GM06990 (cell line): ENCODE measurements at regions not wholly inside any gene's neighbourhood (a gene's known extent, or its start where the extent isn't known, plus 50 kb on each side); places are given as distances from the start of the nearest gene placed in this dataset.
"Not testable (repeated sequence)": the region's sequence is repeated elsewhere in the genome, so short reads cannot be mapped to it uniquely, and the experiment has no call there.

ENCODE experiments used
- DNase-seq: peaks from one replicate; pipeline ENCODE4 v3.0.0-alpha.2; 2011; ENCODE audit not compliant: insufficient read length; ENCODE audit errors: extremely low read depth
- H3K27me3 ChIP-seq: replicated peaks from 2 replicates; pipeline ENCODE4 v1.6.0; 2011; ENCODE audit warnings: low read length; ENCODE audit not compliant: control insufficient read depth, insufficient read depth
- H3K36me3 ChIP-seq: 2 replicates; pipeline ENCODE4 v1.5.1; 2011; ENCODE audit warnings: low read length; ENCODE audit not compliant: control insufficient read depth, insufficient read depth
- H3K4me3 ChIP-seq: replicated peaks from 2 replicates; pipeline ENCODE4 v1.5.1; 2011; ENCODE audit warnings: low read depth, mild to moderate bottlenecking, control low read depth, low read length
- CTCF ChIP-seq: IDR thresholded peaks from 2 replicates; pipeline ENCODE4 v1.5.1; 2011; ENCODE audit warnings: low read length, control low read depth, mild to moderate bottlenecking, inconsistent platforms; ENCODE audit not compliant: insufficient read depth, poor library complexity, severe bottlenecking

- Histone ChIP-seq H3K27me3 (no peaks in the 10 kb centered on the region), H3K4me3 (no peak overlapping the region), H3K36me3 (no peaks in the 10 kb centered on the region)
- TF ChIP-seq CTCF = no peak
- DNase-seq = no peak
Measured at GRCh38 chr1:60878323-60878722, 204.0 kb upstream of the NFIA start.

DNA sequence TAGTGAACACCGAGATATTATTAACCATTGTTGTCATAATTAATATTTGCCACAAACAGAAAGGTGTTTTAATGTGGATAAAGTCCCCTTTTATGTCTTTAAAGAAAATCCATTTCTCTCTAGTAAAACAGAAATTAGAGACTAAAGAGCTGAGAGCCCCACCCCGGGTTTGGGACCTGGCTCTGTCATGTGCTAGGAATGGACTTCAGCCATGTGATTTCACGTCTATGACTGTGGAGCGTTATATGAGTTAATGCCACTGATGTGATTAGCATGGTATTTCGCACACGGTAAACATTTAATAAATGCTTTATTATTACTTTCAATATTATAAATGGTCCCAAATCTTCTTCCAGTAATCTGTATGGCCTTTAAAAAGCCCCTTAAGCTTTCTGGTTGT, 205.0 kb upstream of the NFIA start:
- no peaks in the 10 kb centered on the region for H3K27me3 ChIP-seq
- no peaks in the 10 kb centered on the region for H3K36me3 ChIP-seq
- DNase-seq = no peak
- no peak for TF ChIP-seq CTCF
- no peak overlapping the region for H3K4me3 ChIP-seq

GRCh38 chr1:60876952-60877351, 205.4 kb upstream of the NFIA start:
- Histone ChIP-seq H3K4me3 (no peak overlapping the region), H3K27me3 (no peaks in the 10 kb centered on the region; the same call in 1 of the 2 replicates), H3K36me3 (no peaks in the 10 kb centered on the region)
- no peak for DNase-seq
- TF ChIP-seq CTCF = no peak

GRCh38 chr1:60875138-60875537, 207.2 kb upstream of the NFIA start:
- no peak overlapping the region for H3K4me3 ChIP-seq
- no peaks in the 10 kb centered on the region for H3K36me3 ChIP-seq
- TF ChIP-seq CTCF = no peak
- no peaks in the 10 kb centered on the region; the same call in 1 of the 2 replicates for H3K27me3 ChIP-seq
- DNase-seq = no peak

DNA sequence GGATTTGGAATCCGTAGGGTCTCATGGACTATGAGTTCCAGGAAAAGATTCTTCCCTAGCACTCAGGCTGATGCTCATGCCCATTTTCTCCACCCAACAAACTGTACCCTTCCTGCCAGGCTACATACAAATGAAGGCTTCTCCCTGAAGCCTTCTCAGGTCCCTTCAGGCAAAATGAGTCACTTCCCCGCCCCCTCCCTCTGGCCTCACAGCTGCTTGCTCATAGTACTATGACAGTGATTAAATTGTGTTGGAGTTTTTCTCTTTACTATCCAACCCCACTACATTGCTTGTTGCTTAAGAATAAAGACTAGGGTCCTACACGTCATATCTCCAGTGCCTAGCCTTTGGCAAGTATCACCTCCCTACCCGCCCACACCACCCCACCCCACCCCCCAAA, 207.6 kb upstream of the NFIA start:
- Histone ChIP-seq H3K27me3 (no peaks in the 10 kb centered on the region; the same call in 1 of the 2 replicates), H3K36me3 (no peaks in the 10 kb centered on the region), H3K4me3 (no peak overlapping the region)
- no peak for TF ChIP-seq CTCF
- no peak for DNase-seq

GRCh38 chr1:60873396-60873795, 209.0 kb upstream of the NFIA start:
- not testable (repeated sequence) for H3K4me3 ChIP-seq, DNase-seq, H3K36me3 ChIP-seq, H3K27me3 ChIP-seq
